K562 (cell line): ENCODE measurements at regions not wholly inside any gene's neighbourhood (a gene's known extent, or its start where the extent isn't known, plus 50 kb on each side); places are given as distances from the start of the nearest gene placed in this dataset.

Experiments used
- ATAC-seq: fragments of 200-7000 bp; cut with Tn5 transposase; 3 replicates; pipeline ENCODE4 v1.9.1; 2020; ENCODE audit warnings: moderate library complexity
- BruUV-seq: library from RNA; stranded (reverse); fragments of 400-500 nt; replicated peaks from 2 replicates; lab custom pipeline; 2021; lab: Mats Ljungman, UMichigan
- CTCF ChIA-PET: fragments of 300-600 bp; formaldehyde crosslinking; extraction: SDS; loops from one replicate; lab custom pipeline; 2021; ENCODE audit warnings: low intra/inter-chr PET ratio; lab: Yijun Ruan, JAX
- POLR2A ChIA-PET: fragments of 300-600, 350-650 bp; sonication (Branson Sonifier 250); formaldehyde crosslinking; extraction: SDS; loops from one replicate; lab custom pipeline; 2021; ENCODE audit warnings: antibody characterized with exemption, inconsistent platforms; lab: Yijun Ruan, JAX
- DNase-seq, 4 experiments: peaks; one replicate each; pipeline versions ENCODE4 v3.0.0 to v3.0.0-alpha.2; 2011 to 2018; ENCODE audit warnings: low spot score in 3 of 4, mixed read lengths in 3 of 4; ENCODE audit errors: extremely low read depth in 1 of 4
- FAIRE-seq: peaks from 2 replicates; lab custom pipeline; 2011; peaks lifted over from hg19 to GRCh38; lab: Jason Lieb, UNC
- H2AFZ ChIP-seq: 2 replicates; pipeline ENCODE4 v1.6.0; 2011; ENCODE audit warnings: low read depth, low read length, control low read depth, inconsistent platforms
- H3K27ac ChIP-seq: fragments of 200-600 bp; 3 replicates; pipeline ENCODE4 v1.8.0; 2011; ENCODE audit warnings: low read depth, mild to moderate bottlenecking, control low read depth, inconsistent platforms, low read length, moderate library complexity, mixed read lengths; ENCODE audit errors: extremely low read depth
- H3K27me3 ChIP-seq, 2 experiments: fragments of 300-600 bp in 1 of 2; 2 replicates in 1 of 2; 3 replicates in 1 of 2; pipeline versions ENCODE4 v1.6.0 to v1.8.0; 2011; ENCODE audit warnings: inconsistent platforms in 2 of 2, low read length in 2 of 2, mild to moderate bottlenecking in 1 of 2, mixed read lengths in 1 of 2, moderate library complexity in 1 of 2; ENCODE audit not compliant: control insufficient read depth in 2 of 2, insufficient read depth in 2 of 2
- H3K36me3 ChIP-seq: fragments of 300-600 bp; 3 replicates; pipeline ENCODE4 v1.8.0; 2011; ENCODE audit warnings: mild to moderate bottlenecking, low read length, inconsistent platforms; ENCODE audit not compliant: control insufficient read depth, insufficient read depth
- H3K4me1 ChIP-seq, 2 experiments: fragments of 200-600 bp in 1 of 2; replicated peaks in 1 of 2; 2 replicates in 1 of 2; 3 replicates in 1 of 2; pipeline versions ENCODE4 v1.5.1 to v1.8.0; 2011; ENCODE audit warnings: inconsistent platforms in 2 of 2, low read length in 2 of 2, mild to moderate bottlenecking in 1 of 2, mixed read lengths in 1 of 2, moderate library complexity in 1 of 2; ENCODE audit not compliant: control insufficient read depth in 2 of 2, insufficient read depth in 2 of 2
- H3K4me2 ChIP-seq: 2 replicates; pipeline ENCODE4 v1.6.1; 2011; ENCODE audit warnings: low read length, control low read depth, inconsistent platforms, mixed read lengths; ENCODE audit not compliant: insufficient read depth
- H3K4me3 ChIP-seq: fragments of 200-600 bp; sonication (generic), shearing (Covaris generic); 2 replicates; pipeline ENCODE4 v1.5.1; 2016; ENCODE audit warnings: control low read depth, inconsistent platforms
- H3K79me2 ChIP-seq: fragments of 200-600 bp; 3 replicates; pipeline ENCODE4 v1.8.0; 2011; ENCODE audit warnings: low read length, inconsistent platforms; ENCODE audit not compliant: control insufficient read depth, insufficient read depth
- H3K9ac ChIP-seq, 2 experiments: 2 replicates each; pipeline versions ENCODE4 v1.6.0 to v1.6.1; 2011; ENCODE audit warnings: low read depth in 2 of 2, low read length in 2 of 2, control low read depth in 1 of 2, inconsistent platforms in 1 of 2, mild to moderate bottlenecking in 1 of 2, mixed read lengths in 1 of 2; ENCODE audit not compliant: insufficient read depth in 1 of 2
- H3K9me1 ChIP-seq: one replicate; pipeline ENCODE4 v1.6.0; 2011; ENCODE audit warnings: inconsistent platforms, mild to moderate bottlenecking, low read length, moderate library complexity; ENCODE audit not compliant: control insufficient read depth, insufficient read depth
- H3K9me3 ChIP-seq: replicated peaks from 2 replicates; pipeline ENCODE4 v1.5.1; 2011; ENCODE audit warnings: low read depth, low read length, inconsistent platforms; ENCODE audit not compliant: control insufficient read depth, insufficient read depth
- H4K20me1 ChIP-seq: replicated peaks from 2 replicates; pipeline ENCODE4 v1.6.1; 2011; ENCODE audit warnings: low read length, inconsistent platforms, mixed read lengths; ENCODE audit not compliant: control insufficient read depth, insufficient read depth
- ARID4B ChIP-seq: sonication (generic); formaldehyde crosslinking; IDR thresholded peaks from 2 replicates; pipeline ENCODE4 v1.8.0; 2022; ENCODE audit warnings: mild to moderate bottlenecking, missing genetic modification reagents
- CHD1 ChIP-seq: fragments of 200-600 bp; sonication (generic); IDR thresholded peaks from one replicate; pipeline ENCODE4 v1.6.1; 2012; ENCODE audit warnings: mild to moderate bottlenecking, moderate library complexity, low read length, inconsistent platforms
- DMBX1 ChIP-seq: fragments of 250-450 bp; sonication (Bioruptor Pico); IDR thresholded peaks from 2 replicates; pipeline ENCODE4 v1.8.0; 2022; ENCODE audit warnings: inconsistent platforms, mild to moderate bottlenecking, moderate library complexity, borderline replicate concordance
- HMGN3 ChIP-seq: IDR thresholded peaks from 2 replicates; pipeline ENCODE4 v1.6.1; 2011; ENCODE audit warnings: borderline replicate concordance, low read depth, mild to moderate bottlenecking, mixed read lengths, low read length; ENCODE audit not compliant: insufficient read length; ENCODE audit errors: extremely low read depth
- NFE2L1 ChIP-seq: fragments of 450-650 bp; IDR thresholded peaks from 2 replicates; pipeline ENCODE4 v1.6.1; 2016; ENCODE audit warnings: missing genetic modification characterization, low read depth, mild to moderate bottlenecking, missing compliant biosample characterization, moderate library complexity, borderline replicate concordance
- RAD51 ChIP-seq: fragments of 450-650 bp; IDR thresholded peaks from 2 replicates; pipeline ENCODE4 v1.7.1; 2016; ENCODE audit warnings: low read depth, mild to moderate bottlenecking, borderline replicate concordance
- RFX5 ChIP-seq: IDR thresholded peaks from 2 replicates; pipeline ENCODE4 v1.6.1; 2011; ENCODE audit warnings: low read depth, mild to moderate bottlenecking, improper control_type of control experiment, low read length
- SAFB2 ChIP-seq: fragments of 200-400 bp; formaldehyde crosslinking; IDR thresholded peaks from 2 replicates; pipeline ENCODE4 v1.6.1; 2018; ENCODE audit warnings: borderline replicate concordance, low read length, low read depth, moderate library complexity; ENCODE audit not compliant: severe bottlenecking
- TBL1XR1 ChIP-seq, 2 experiments: IDR thresholded peaks; 2 replicates each; pipeline ENCODE4 v1.6.1; 2012; ENCODE audit warnings: improper control_type of control experiment in 2 of 2, low read length in 2 of 2, mild to moderate bottlenecking in 1 of 2
- XRCC4 ChIP-seq: IDR thresholded peaks from one replicate; pipeline ENCODE4 v1.6.1; 2011; ENCODE audit not compliant: insufficient read depth, insufficient read length; ENCODE audit errors: extremely low read depth
- ZBTB17 ChIP-seq: fragments of 450-650 bp; formaldehyde crosslinking; IDR thresholded peaks from 2 replicates; pipeline ENCODE4 v1.4.0; 2020; ENCODE audit warnings: mild to moderate bottlenecking
- ZNF551 ChIP-seq: fragments of 250-450 bp; sonication (Bioruptor Pico); IDR thresholded peaks from 2 replicates; pipeline ENCODE4 v1.5.0; 2021; ENCODE audit warnings: mild to moderate bottlenecking, moderate library complexity
- ZNF668 ChIP-seq: fragments of 250-450 bp; sonication (Bioruptor Pico); IDR thresholded peaks from 2 replicates; pipeline ENCODE4 v1.8.0; 2022; ENCODE audit warnings: mild to moderate bottlenecking, inconsistent platforms
- ZNF717 ChIP-seq: fragments of 250-450 bp; sonication (Bioruptor Pico); IDR thresholded peaks from 2 replicates; pipeline ENCODE4 v1.5.0; 2021
- ZNF75A ChIP-seq: fragments of 450-650 bp; formaldehyde crosslinking; IDR thresholded peaks from 2 replicates; pipeline ENCODE4 v1.4.0; 2020; ENCODE audit warnings: mild to moderate bottlenecking
- WGBS: fragments of 100-300 bp; shearing (Covaris generic); methylation state at CpG from one replicate; pipeline ENCODE4 v1.1.6; 2016; ENCODE audit warnings: low coverage, mixed read lengths; ENCODE audit not compliant: insufficient coverage; ENCODE audit errors: missing lambda C conversion rate; 5-methylcytosine and 5-hydroxymethylcytosine counted together
- in situ Hi-C: fragments of 300-500 bp; cut with MboI; formaldehyde crosslinking; loops from 4 replicates; pipeline ENCODE4 v1.15.0; 2018; ENCODE audit warnings: inconsistent platforms, mixed read lengths
- intact Hi-C: fragments of 100-400 bp; cut with micrococcal nuclease; formaldehyde crosslinking; loops from 2 replicates; pipeline ENCODE4 v1.14.2; 2022
- TF ChIP-seq, protein P1 (sequence below): sonication (generic); formaldehyde crosslinking; IDR thresholded peaks from 2 replicates; pipeline ENCODE4 v1.8.1; 2023; ENCODE audit warnings: mild to moderate bottlenecking, missing genetic modification reagents
- TF ChIP-seq, protein P2 (sequence below), 2 experiments: fragments of 200-800 bp in 1 of 2; sonication (Bioruptor generic) in 1 of 2; sonication (generic) in 1 of 2; formaldehyde crosslinking in 1 of 2; IDR thresholded peaks in 1 of 2; conservative IDR thresholded peaks in 1 of 2; 2 replicates each; pipeline versions ENCODE4 v1.5.0 to v1.6.1; 2016 to 2020; ENCODE audit warnings: missing compliant biosample characterization in 1 of 2, missing genetic modification characterization in 1 of 2, missing genetic modification reagents in 1 of 2

DNA sequence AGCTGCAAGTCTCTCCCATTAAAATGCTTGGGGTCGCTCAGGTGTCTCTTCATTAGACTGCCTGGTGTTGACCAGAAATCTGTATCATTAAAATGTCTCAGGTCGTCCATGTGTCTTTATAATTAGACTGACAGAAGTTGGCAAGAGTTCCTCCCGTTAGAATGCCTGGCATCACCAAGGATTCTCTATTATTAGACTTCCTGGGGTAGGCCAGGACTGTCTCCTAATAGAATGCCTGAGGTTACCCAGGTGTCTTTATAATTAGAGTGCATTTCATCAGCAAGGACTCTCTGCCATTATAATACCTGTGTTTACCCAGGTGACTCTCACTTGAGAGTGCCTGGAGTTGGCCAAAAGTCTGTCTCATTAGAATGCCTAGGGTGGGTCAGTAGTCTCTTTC lies 1537.2 kb downstream of the UQCRFS1 start:
- in situ Hi-C loops: no loop called here
- no peak for ATAC-seq
- H3K79me2 ChIP-seq: no peaks in the 10 kb centered on the region
- TF ChIP-seq CHD1 (no peak), RFX5 (no peak), ZNF717 (CRISPR knock-in tag) (no peak), SAFB2 (no peak), XRCC4 (no peak), HMGN3 (no peak), DMBX1 (CRISPR knock-in tag) (no peak), RAD51 (no peak), TBL1XR1 (IDR thresholded peaks at IDR 0.05; ENCODE audit: low read length in 2 of 2) (no peak), ARID4B (no peak), ZBTB17 (CRISPR knock-in tag) (no peak), ZNF75A (CRISPR knock-in tag) (no peak), NFE2L1 (tag) (no peak), ZNF668 (CRISPR knock-in tag) (no peak), ZNF551 (no peak)
- TF ChIP-seq, protein P1, sequence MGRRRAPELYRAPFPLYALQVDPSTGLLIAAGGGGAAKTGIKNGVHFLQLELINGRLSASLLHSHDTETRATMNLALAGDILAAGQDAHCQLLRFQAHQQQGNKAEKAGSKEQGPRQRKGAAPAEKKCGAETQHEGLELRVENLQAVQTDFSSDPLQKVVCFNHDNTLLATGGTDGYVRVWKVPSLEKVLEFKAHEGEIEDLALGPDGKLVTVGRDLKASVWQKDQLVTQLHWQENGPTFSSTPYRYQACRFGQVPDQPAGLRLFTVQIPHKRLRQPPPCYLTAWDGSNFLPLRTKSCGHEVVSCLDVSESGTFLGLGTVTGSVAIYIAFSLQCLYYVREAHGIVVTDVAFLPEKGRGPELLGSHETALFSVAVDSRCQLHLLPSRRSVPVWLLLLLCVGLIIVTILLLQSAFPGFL: no peak
- TF ChIP-seq, protein P2, sequence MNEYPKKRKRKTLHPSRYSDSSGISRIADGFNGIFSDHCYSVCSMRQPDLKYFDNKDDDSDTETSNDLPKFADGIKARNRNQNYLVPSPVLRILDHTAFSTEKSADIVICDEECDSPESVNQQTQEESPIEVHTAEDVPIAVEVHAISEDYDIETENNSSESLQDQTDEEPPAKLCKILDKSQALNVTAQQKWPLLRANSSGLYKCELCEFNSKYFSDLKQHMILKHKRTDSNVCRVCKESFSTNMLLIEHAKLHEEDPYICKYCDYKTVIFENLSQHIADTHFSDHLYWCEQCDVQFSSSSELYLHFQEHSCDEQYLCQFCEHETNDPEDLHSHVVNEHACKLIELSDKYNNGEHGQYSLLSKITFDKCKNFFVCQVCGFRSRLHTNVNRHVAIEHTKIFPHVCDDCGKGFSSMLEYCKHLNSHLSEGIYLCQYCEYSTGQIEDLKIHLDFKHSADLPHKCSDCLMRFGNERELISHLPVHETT (CRISPR knock-in tag; conservative IDR thresholded peaks at IDR 0.05 in 1 of 2, IDR thresholded peaks at IDR 0.05 in 1 of 2): no peak
- TF ChIP-seq, all 486 proteins: peak for 0
- H4K20me1 ChIP-seq: no peaks in the 10 kb centered on the region
- ChIA-PET POLR2A (no interaction called here), CTCF (no interaction called here)
- 0% methylated on average over 3 of the region's 3 CpGs for WGBS
- no peaks in the 10 kb centered on the region for H3K9me3 ChIP-seq
- no peak overlapping the region for H3K4me3 ChIP-seq
- no TSS peak for BruUV-seq
- H2AFZ ChIP-seq: no peak overlapping the region
- H3K9me1 ChIP-seq: no peaks in the 10 kb centered on the region
- H3K27me3 ChIP-seq: no peaks in the 10 kb centered on the region
- no peak for DNase-seq
- intact Hi-C loops: no loop called here
- FAIRE-seq: no peak
- H3K9ac ChIP-seq: no peak overlapping the region
- no peak overlapping the region for H3K27ac ChIP-seq
- H3K4me1 ChIP-seq: no peaks in the 10 kb centered on the region
- H3K4me2 ChIP-seq: no peak overlapping the region
- no peaks in the 10 kb centered on the region for H3K36me3 ChIP-seq
